SJCRH30 (cell line): ENCODE measurements at regions not wholly inside any gene's neighbourhood (a gene's known extent, or its start where the extent isn't known, plus 50 kb on each side); places are given as distances from the start of the nearest gene placed in this dataset.

Experiments
- DNase-seq, 2 experiments: peaks; one replicate each; pipeline ENCODE4 v3.0.0-alpha.2; 2015 to 2020
- H3K27ac ChIP-seq: fragments of 250-450 bp; sonication (Bioruptor Pico); 2 replicates; pipeline ENCODE4 v1.5.1; 2020; ENCODE audit warnings: mild to moderate bottlenecking, moderate library complexity
- H3K27me3 ChIP-seq: fragments of 250-450 bp; sonication (Bioruptor Pico); 2 replicates; pipeline ENCODE4 v1.5.1; 2020; ENCODE audit warnings: mild to moderate bottlenecking, moderate library complexity
- H3K36me3 ChIP-seq: fragments of 250-450 bp; sonication (Bioruptor Pico); 2 replicates; pipeline ENCODE4 v1.5.1; 2020; ENCODE audit warnings: mild to moderate bottlenecking, moderate library complexity
- H3K4me1 ChIP-seq: fragments of 250-450 bp; sonication (Bioruptor Pico); 2 replicates; pipeline ENCODE4 v1.5.1; 2020; ENCODE audit warnings: mild to moderate bottlenecking, moderate library complexity
- H3K4me3 ChIP-seq: fragments of 250-450 bp; sonication (Bioruptor Pico); 2 replicates; pipeline ENCODE4 v1.5.1; 2020; ENCODE audit warnings: mild to moderate bottlenecking, moderate library complexity
- H3K9me3 ChIP-seq: fragments of 250-450 bp; sonication (Bioruptor Pico); replicated peaks from 2 replicates; pipeline ENCODE4 v1.5.1; 2020; ENCODE audit warnings: mild to moderate bottlenecking, moderate library complexity

DNA sequence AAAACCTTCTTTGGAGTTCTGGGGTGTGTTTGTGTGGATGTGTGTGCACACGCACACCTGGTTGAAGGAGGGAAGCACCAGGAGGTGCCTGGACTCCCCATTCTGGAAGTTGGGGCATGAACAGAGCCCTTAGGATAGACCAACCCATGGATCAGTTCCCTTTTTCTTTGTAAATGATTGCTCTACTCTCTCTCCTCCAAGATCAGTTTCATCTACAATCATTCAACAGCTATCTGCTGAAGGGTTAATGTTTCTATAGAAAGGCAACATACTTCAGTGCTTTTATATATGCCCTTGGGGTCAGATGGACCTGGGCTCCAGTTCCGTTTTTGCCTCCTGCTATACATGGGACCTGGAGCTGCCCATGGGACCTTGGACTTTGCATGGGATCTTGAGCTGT, 352.1 kb upstream of the CFAP20DC start:
- Histone ChIP-seq H3K4me3 (no peak overlapping the region), H3K4me1 (no peaks in the 10 kb centered on the region), H3K9me3 (no peaks in the 10 kb centered on the region), H3K36me3 (no peaks in the 10 kb centered on the region), H3K27ac (no peak overlapping the region), H3K27me3 (no peaks in the 10 kb centered on the region)
- DNase-seq, result no peak

DNA sequence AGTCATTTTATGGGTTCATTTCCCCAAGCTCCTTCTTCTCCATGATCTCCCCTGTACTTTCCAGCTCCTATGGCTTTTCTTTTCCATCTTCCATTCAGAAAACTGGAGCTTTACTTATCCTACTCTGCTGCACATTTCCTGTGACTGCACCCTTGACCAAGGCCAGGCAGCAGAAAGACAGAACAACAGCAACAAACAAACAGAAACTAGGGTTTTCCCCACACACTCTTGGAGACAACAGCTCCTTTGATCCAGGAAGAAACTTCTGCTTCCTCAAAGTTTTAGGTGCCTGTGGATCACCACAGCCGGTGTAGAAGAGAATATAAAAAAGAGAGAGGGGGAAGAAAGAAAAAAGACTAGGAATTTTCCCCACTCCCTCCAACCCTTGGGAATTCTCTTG, 342.3 kb upstream of the CFAP20DC start:
- no peak for DNase-seq
- no peak overlapping the region for H3K27ac ChIP-seq
- no peak overlapping the region for H3K4me3 ChIP-seq
- H3K27me3 ChIP-seq, result no peaks in the 10 kb centered on the region
- no peaks in the 10 kb centered on the region for H3K36me3 ChIP-seq
- H3K9me3 ChIP-seq, result no peaks in the 10 kb centered on the region
- H3K4me1 ChIP-seq, result no peaks in the 10 kb centered on the region

- Histone ChIP-seq H3K4me1 (no peaks in the 10 kb centered on the region), H3K27me3 (no peaks in the 10 kb centered on the region), H3K27ac (no peak overlapping the region), H3K4me3 (no peak overlapping the region), H3K36me3 (no peaks in the 10 kb centered on the region), H3K9me3 (no peaks in the 10 kb centered on the region)
- DNase-seq, result no peak
Measured at GRCh38 chr3:59391131-59391530, 341.3 kb upstream of the CFAP20DC start.

DNA sequence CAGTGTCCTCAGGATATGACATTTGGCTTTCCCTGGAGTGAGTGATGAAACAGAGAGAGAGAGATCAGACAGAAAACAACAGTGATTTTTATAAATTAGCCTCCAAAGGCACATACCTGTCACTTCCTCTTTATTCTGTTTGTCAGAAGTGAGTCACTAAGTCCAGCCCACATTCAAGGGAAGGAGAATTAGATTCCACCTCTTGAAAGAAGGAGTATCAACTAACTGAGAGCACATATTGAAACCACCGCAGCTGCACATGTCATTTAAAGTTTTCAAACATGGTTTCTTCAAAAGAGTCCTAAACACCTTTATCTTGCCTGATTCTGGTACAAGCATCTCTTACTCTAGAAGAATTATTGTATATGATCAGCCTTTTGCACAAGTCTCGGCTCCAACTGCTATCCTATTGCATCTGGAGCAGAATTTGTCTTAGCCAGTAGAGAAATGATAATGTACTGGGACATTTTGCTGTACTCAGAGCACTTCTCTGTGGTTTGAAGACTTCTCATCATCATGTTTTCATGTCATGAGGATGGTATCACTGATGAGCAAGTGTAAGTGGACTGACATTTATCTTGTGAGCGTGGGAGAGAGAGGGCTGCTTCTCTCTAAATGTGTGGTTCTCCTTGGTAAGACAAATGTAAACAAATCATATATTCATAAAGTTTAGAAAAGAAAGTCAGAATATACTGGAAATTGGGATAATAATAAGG, 338.9 kb upstream of the CFAP20DC start:
- H3K9me3 ChIP-seq, result no peaks in the 10 kb centered on the region
- H3K27ac ChIP-seq, result no peak overlapping the region
- no peaks in the 10 kb centered on the region for H3K36me3 ChIP-seq
- no peak overlapping the region for H3K4me3 ChIP-seq
- no peaks in the 10 kb centered on the region for H3K27me3 ChIP-seq
- DNase-seq, result no peak
- H3K4me1 ChIP-seq, result no peaks in the 10 kb centered on the region

- H3K27ac ChIP-seq, result no peak overlapping the region
- no peaks in the 10 kb centered on the region for H3K9me3 ChIP-seq
- no peak overlapping the region for H3K4me3 ChIP-seq
- no peaks in the 10 kb centered on the region for H3K27me3 ChIP-seq
- no peaks in the 10 kb centered on the region for H3K4me1 ChIP-seq
- no peak for DNase-seq
- H3K36me3 ChIP-seq, result no peaks in the 10 kb centered on the region
Measured at GRCh38 chr3:59386165-59386564, 336.3 kb upstream of the CFAP20DC start.

GRCh38 chr3:59385547-59385946, 335.7 kb upstream of the CFAP20DC start:
- Histone ChIP-seq H3K27ac (no peak overlapping the region), H3K9me3 (no peaks in the 10 kb centered on the region), H3K36me3 (no peaks in the 10 kb centered on the region), H3K4me3 (no peak overlapping the region), H3K27me3 (no peaks in the 10 kb centered on the region), H3K4me1 (no peaks in the 10 kb centered on the region)
- DNase-seq, result no peak

- Histone ChIP-seq H3K4me1 (no peaks in the 10 kb centered on the region), H3K9me3 (no peaks in the 10 kb centered on the region), H3K36me3 (no peaks in the 10 kb centered on the region), H3K4me3 (no peak overlapping the region), H3K27ac (no peak overlapping the region), H3K27me3 (no peaks in the 10 kb centered on the region)
- no peak for DNase-seq
Measured at GRCh38 chr3:59381282-59381681, 331.5 kb upstream of the CFAP20DC start.

GRCh38 chr3:59380146-59380545, 330.3 kb upstream of the CFAP20DC start:
- H3K4me1 ChIP-seq, result no peaks in the 10 kb centered on the region
- no peak for DNase-seq

DNA sequence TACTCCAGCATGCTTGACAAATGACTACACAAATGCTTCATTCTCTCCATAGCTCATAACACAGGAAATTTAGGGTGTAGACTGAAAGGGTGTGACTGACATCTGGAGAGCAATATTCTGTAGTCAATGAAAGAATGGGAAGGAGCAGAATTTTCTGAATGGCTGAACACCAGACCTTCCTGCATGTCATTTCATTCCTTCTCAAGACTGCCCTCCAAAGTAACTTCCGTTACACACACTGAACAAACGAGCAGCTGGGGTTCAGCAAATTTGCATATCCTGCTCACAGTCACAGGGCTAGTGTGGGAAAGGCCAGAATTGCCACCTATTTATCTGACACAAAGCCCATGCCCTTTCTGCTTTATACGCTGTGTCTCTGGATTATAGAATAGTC, 325.0 kb upstream of the CFAP20DC start:
- DNase-seq, result no peak
- no peak overlapping the region for H3K4me3 ChIP-seq
- H3K27ac ChIP-seq, result no peak overlapping the region
- no peaks in the 10 kb centered on the region for H3K27me3 ChIP-seq
- no peaks in the 10 kb centered on the region for H3K9me3 ChIP-seq
- H3K4me1 ChIP-seq, result no peaks in the 10 kb centered on the region
- H3K36me3 ChIP-seq, result no peaks in the 10 kb centered on the region

More at GRCh38 chr3:59380146-59380545, 330.3 kb upstream of the CFAP20DC start:
- no peaks in the 10 kb centered on the region for H3K27me3 ChIP-seq
- no peak overlapping the region for H3K27ac ChIP-seq
- H3K4me3 ChIP-seq, result no peak overlapping the region
- no peaks in the 10 kb centered on the region for H3K9me3 ChIP-seq
- H3K36me3 ChIP-seq, result no peaks in the 10 kb centered on the region

DNA sequence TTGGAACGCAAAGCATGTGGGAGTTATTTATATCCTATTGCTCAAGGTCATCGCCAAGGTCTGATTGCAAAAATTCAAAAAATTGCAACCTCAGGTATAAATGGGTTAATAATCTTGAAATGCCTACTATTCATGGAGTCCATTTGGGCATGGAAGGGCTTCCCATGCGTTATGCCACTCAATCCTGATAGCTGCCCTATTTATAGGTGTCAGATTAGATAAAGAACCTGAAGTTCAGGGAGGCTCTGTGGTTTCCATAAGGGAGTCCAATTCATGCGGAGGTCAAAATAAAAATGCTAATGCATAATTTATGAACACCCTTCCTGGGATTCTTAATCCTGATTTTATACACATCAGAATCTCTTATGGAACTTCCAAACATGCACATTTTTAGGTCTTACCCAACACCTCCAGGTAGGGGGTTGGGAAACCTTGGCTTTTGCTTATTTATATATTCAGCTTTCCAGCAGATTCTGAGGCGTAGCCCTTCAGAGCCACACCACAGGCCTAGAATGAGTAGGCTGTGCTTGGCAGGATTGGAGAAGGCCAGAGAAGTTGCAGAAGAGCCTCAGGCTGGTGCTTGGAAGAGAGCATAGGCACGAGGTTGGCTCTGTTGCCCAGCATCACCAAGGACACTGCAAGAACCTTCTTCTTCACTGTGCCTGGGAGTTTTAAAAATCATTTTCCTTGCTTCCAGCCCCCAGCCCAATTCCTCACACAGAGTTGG, 324.4 kb upstream of the CFAP20DC start:
- no peaks in the 10 kb centered on the region for H3K36me3 ChIP-seq
- no peaks in the 10 kb centered on the region for H3K9me3 ChIP-seq
- no peak overlapping the region for H3K4me3 ChIP-seq
- H3K27ac ChIP-seq, result no peak overlapping the region
- DNase-seq, result no peak
- H3K27me3 ChIP-seq, result no peaks in the 10 kb centered on the region
- no peaks in the 10 kb centered on the region for H3K4me1 ChIP-seq

DNA sequence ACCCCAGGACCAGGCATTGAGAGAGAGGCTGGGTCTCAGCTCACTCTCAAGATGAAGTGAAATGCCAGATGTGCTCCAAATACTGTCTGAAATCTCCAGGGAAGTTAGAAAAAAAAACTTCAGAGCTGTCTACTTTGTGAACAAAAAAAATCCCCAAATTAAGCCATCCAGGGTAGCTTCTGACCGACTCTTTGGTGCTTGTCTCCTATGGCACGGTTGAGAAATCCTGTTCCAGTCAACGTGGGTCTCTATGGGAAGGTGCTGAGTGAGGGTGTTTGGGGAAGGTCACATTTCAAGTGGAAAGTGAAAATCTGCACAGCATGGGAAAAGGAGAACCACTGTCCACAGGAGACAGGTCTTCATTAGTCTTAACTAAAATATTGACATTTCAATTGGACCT, 322.5 kb upstream of the CFAP20DC start:
- no peak overlapping the region for H3K27ac ChIP-seq
- no peaks in the 10 kb centered on the region for H3K9me3 ChIP-seq
- H3K4me3 ChIP-seq, result no peak overlapping the region
- no peaks in the 10 kb centered on the region for H3K27me3 ChIP-seq
- no peak for DNase-seq
- H3K36me3 ChIP-seq, result no peaks in the 10 kb centered on the region
- H3K4me1 ChIP-seq, result peaks cover 13% of the 10 kb centered on the region

DNA sequence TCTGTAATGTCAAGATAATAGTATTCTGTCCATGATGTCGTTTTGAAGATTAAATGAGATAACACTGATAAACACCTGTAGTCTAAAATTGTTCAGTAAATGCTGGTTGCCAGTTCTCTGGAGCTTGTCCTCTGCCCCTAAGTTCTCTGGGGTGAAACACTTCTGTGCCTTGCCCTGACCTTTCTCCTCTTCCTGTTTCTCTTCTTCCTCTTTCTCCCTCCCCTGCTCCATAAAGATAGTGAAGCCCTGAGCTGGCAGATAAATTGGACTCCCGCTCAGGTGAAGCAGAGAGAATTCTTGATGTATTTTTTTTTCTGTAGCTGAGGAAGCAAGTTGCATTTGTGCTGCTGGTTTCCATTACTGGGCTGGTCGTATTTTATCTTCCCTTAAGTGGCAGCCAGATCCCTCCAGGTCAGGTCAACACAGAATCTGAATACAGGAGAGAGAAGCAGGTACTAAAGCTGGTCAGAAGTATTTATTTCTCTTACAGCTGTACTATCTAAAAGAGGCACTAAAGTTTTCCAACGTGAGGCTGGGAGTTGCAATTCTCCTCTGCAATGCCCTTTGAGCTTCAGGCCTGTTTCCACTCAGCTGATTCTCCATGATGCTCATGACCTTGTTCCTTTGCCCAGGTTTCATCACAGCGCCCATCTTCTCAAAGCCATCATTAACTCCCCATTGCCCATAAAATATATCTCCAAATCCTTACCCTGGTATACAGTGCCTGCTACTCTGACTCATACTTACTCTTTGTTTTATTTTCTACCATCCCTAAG, 319.3 kb upstream of the CFAP20DC start:
- Histone ChIP-seq H3K4me3 (no peak overlapping the region), H3K27me3 (no peaks in the 10 kb centered on the region), H3K9me3 (no peaks in the 10 kb centered on the region), H3K27ac (no peak overlapping the region), H3K4me1 (peaks cover 21% of the 10 kb centered on the region), H3K36me3 (no peaks in the 10 kb centered on the region)
- no peak for DNase-seq

GRCh38 chr3:59367150-59367549, 317.3 kb upstream of the CFAP20DC start:
- H3K4me1 ChIP-seq, result peaks cover 21% of the 10 kb centered on the region
- peak; percentile 21 to 64 for DNase-seq
- no peaks in the 10 kb centered on the region for H3K9me3 ChIP-seq
- H3K36me3 ChIP-seq, result no peaks in the 10 kb centered on the region
- peak overlapping the region; percentile 65 for H3K27ac ChIP-seq
- no peaks in the 10 kb centered on the region for H3K27me3 ChIP-seq
- H3K4me3 ChIP-seq, result no peak overlapping the region

GRCh38 chr3:59366218-59366617, 316.4 kb upstream of the CFAP20DC start:
- DNase-seq, result no peak
- no peak overlapping the region for H3K4me3 ChIP-seq
- H3K4me1 ChIP-seq, result peaks cover 21% of the 10 kb centered on the region
- H3K9me3 ChIP-seq, result no peaks in the 10 kb centered on the region
- H3K27ac ChIP-seq, result no peak overlapping the region
- no peaks in the 10 kb centered on the region for H3K36me3 ChIP-seq
- no peaks in the 10 kb centered on the region for H3K27me3 ChIP-seq

GRCh38 chr3:59364496-59364895, 314.7 kb upstream of the CFAP20DC start:
- no peak overlapping the region for H3K27ac ChIP-seq
- no peak for DNase-seq
- no peak overlapping the region for H3K4me3 ChIP-seq
- peaks cover 21% of the 10 kb centered on the region for H3K4me1 ChIP-seq
- no peaks in the 10 kb centered on the region for H3K9me3 ChIP-seq
- H3K36me3 ChIP-seq, result no peaks in the 10 kb centered on the region
- H3K27me3 ChIP-seq, result no peaks in the 10 kb centered on the region
